ENCODE measurements at regions not wholly inside any gene's neighbourhood (a gene's known extent, or its start where the extent isn't known, plus 50 kb on each side); places are given as distances from the start of the nearest gene placed in this dataset.
"Not testable (repeated sequence)": the region's sequence is repeated elsewhere in the genome, so short reads cannot be mapped to it uniquely, and the experiment has no call there.

DNA sequence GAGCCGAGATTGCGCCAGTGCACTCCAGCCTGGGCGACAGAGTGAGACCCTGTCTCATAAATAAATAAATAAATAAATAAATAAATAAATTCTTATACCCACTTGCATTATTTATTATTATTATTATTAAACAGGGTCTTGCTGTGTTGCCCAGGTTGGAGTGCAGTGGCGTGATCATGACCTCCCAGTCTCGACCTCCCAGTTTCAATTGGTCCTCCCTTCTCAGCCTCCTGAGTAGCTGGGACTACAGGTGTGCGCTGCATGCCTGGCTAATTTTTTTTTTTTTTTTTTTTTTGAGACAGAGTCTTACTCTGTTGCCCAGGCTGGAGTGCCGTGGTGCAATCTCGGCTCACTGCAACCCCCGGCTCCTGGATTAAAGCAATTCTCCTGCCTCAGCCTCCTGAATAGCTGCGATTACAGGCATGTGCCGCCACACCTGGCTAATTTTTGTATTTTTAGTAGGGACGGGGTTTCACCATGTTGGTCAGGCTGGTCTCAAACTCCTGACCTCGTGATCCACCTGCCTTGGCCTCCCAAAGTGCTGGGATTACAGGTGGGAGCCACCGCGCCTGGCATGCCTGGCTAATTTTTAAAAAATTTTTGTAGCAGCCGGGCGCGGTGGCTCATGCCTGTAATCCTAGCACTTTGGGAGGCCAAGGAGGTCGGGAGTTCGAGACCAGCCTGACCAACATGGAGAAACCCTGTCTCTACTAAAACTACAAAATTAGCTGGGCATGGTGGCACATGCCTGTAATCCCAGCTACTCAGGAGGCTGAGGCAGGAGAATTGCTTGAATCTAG is 150.2 kb downstream of the SEC14L1 start:
- not testable (repeated sequence) for DNase-seq

GRCh38 chr17:77291591-77292386 is 151.0 kb downstream of the SEC14L1 start:
- no peak for DNase-seq

GRCh38 chr17:77294761-77295160 is 154.0 kb downstream of the SEC14L1 start:
- no peak for DNase-seq

DNA sequence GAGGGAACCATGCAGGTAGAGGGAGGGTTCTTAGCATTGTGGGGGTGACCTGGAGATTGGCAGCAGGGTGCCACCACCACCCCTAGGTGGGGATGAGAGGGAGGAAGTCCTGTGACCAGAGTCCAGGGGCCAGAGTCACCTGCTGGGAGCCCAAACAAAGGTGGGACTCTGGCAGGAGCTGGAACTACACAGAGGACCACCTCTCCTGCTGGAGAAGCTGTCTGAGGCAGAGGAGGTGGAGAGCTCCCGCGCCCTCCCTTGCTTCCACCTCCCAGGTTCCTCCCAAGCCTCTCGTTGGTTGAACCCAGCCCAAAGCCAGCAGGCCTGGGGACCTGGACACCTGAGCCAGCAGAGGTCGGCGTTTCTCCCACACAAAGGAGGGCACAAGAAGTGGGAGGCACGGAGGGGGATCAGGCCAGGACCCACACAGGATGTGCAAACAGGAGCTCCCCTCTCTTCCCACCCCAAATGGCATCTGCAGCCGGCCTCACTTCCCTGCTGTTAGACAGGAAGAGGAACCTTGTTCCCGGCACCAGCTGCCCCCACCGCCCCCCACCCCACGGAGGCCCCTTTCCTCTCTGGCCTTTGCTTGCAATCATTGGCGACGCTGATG is 154.6 kb downstream of the SEC14L1 start:
- no peak for DNase-seq

DNA sequence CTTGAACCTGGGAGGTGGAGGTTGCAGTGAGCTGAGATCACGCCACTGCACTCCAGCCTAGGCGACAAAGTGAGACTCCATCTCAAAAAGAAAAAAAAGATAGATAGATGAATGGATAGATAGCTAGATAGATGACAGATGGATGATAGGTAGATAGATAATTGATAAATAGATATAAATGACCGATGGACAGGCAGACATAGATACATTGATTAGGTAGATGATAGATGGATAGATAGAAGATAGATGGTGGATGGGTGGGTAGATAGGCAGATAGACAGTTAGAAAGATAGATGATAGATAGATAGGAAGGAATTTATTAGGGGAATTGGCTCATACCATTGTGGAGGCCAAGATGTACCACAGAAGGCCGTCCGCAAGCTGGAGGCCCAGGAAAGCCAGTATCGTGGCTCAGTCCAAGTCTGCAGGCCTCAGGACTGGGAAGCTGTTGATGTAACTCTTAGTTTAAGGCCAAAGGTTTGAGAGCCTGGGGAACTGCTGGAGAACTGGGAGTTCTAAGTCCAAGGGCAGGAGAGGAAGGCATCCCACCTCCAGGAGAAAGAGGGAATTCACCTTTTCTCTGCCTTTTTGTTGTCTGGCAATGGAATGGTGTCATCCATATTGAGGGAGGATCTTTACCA is 156.1 kb downstream of the SEC14L1 start:
- DNase-seq: no peak

GRCh38 chr17:77297693-77298666 is 157.2 kb downstream of the SEC14L1 start:
- DNase-seq: no peak

- no peak for DNase-seq
Observed at GRCh38 chr17:77298811-77299210, 158.0 kb downstream of the SEC14L1 start.

- no peak for DNase-seq
Observed at GRCh38 chr17:77299256-77300015, 158.7 kb downstream of the SEC14L1 start.

DNA sequence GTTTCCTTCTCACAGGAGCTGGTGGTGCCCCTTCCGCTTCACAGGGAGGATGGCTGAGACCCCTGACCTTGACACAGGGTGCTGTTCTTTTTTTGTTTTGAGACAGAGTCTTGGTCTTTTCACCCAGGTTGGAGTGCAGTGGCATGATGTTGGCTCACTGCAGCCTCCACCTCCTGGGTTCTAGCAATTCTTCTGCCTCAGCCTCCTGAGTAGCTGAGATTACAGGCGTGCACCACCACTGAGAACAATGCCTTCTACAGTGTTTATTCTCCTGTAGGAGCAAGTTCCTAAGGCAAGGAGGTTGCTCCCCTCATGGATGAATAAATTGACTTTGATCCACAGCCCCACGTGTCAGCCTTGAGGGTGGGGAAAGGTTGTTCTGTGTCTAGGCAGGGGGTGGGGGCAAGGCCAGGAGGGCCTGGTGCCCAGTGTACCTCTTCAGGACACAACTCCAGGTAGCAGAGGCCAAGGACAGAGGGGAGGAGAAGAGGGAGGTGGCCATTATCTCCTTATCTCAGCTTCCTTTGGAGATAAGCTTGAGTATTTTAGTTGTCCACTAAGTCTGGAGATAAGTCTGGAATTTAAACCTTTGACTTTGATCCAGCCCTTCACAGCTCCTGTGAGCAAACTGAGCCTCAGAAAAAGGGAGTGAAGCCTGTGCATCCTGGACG is 159.4 kb downstream of the SEC14L1 start:
- no peak for DNase-seq

GRCh38 chr17:77301694-77302266 is 161.0 kb downstream of the SEC14L1 start:
- DNase-seq: no peak

GRCh38 chr17:77302682-77303081 is 161.9 kb downstream of the SEC14L1 start:
- DNase-seq: no peak

- DNase-seq: no peak
Observed at GRCh38 chr17:77303620-77304019, 162.9 kb downstream of the SEC14L1 start.

DNA sequence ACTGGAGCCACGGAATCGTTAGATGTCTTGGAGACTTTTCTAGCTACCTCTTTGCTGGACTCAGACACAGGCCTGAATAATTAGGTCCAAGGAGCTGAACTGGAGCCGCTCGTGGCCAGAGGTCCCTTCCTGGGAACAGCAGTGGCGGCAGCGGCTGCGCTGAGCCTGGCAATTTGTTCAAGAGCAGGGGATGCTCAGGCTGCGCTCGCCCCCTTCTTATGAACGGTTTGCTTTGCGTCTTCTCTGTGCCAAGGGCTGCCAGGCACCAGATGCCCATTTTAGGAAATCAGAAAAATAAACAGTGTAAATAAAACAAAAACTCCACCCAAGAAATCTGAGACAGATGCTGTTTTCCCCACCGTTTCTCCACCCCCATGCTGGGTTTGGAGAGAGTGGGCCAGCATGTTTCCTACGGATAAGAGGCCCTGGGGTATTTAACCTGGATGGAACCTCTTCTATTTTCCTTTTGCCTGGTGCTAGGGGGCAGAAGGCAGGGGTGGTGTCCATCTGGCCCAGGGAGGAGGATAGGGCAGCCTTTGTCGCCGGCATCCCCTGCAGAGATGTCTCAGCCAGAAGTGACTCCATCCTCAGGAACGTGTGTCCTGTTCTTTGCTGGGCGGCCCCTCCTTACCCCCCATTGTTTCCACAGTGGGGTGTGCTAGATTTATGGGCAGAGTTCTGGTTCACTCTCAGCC is 163.4 kb downstream of the SEC14L1 start:
- no peak for DNase-seq

GRCh38 chr17:77304746-77305473 is 164.1 kb downstream of the SEC14L1 start:
- DNase-seq: no peak

GRCh38 chr17:77306048-77306789 is 165.4 kb downstream of the SEC14L1 start:
- DNase-seq: no peak

GRCh38 chr17:77306790-77307478 is 166.2 kb downstream of the SEC14L1 start:
- no peak for DNase-seq

Measured in renal pelvis (tissue), 1 donor.